ENCODE measurements at regions not wholly inside any gene's neighbourhood (a gene's known extent, or its start where the extent isn't known, plus 50 kb on each side); places are given as distances from the start of the nearest gene placed in this dataset.

GRCh38 chr6:139721954-139722353 is 347.5 kb upstream of the CITED2 start:
- H3K9me2 ChIP-seq (ENCODE audit: insufficient read depth): no peaks in the 10 kb centered on the region
- H3K4me1 ChIP-seq (replicated peaks; ENCODE audit: insufficient read depth): no peaks in the 10 kb centered on the region
- ChIA-PET CTCF (no interaction called here), POLR2A (ENCODE audit: unreplicated experiment) (no interaction called here)
- H3K79me2 ChIP-seq (ENCODE audit: low read depth): no peaks in the 10 kb centered on the region
- intact Hi-C loops (cut with micrococcal nuclease; ENCODE audit: unreplicated experiment): no loop called here
- no TSS peak for BruUV-seq (replicated peaks)
- H3K4me2 ChIP-seq: no peak overlapping the region
- H3K27me3 ChIP-seq (ENCODE audit: insufficient read depth, low read depth): no peaks in the 10 kb centered on the region
- no peak overlapping the region for H3K4me3 ChIP-seq
- DNase-seq: no peak
- H3K27ac ChIP-seq: no peak overlapping the region
- H4K20me1 ChIP-seq (ENCODE audit: insufficient read depth): no peaks in the 10 kb centered on the region
- H2AFZ ChIP-seq: no peak overlapping the region
- no peak for TF ChIP-seq EZH2 (IDR thresholded peaks at IDR 0.05; ENCODE audit: low read depth)
- no peaks in the 10 kb centered on the region for H3K36me3 ChIP-seq (ENCODE audit: low read depth)
- H3F3A ChIP-seq (ENCODE audit: insufficient read depth, low read depth): no peaks in the 10 kb centered on the region
- peaks cover 3% of the 10 kb centered on the region for H3K9me3 ChIP-seq (ENCODE audit: insufficient read depth, low read depth)

GRCh38 chr6:139713900-139714506 is 339.6 kb upstream of the CITED2 start:
- peaks cover 46% of the 10 kb centered on the region for H3K4me1 ChIP-seq (replicated peaks; ENCODE audit: insufficient read depth)
- peaks cover 5% of the 10 kb centered on the region; the same call in 1 of the 2 replicates for H3K9me3 ChIP-seq (ENCODE audit: insufficient read depth, low read depth)
- H3K9me2 ChIP-seq (ENCODE audit: insufficient read depth): no peaks in the 10 kb centered on the region
- H3K27me3 ChIP-seq (ENCODE audit: insufficient read depth, low read depth): no peaks in the 10 kb centered on the region
- ChIA-PET POLR2A (ENCODE audit: unreplicated experiment) (no interaction called here), CTCF (no interaction called here)
- no peak overlapping the region for H2AFZ ChIP-seq
- no peak for TF ChIP-seq EZH2 (IDR thresholded peaks at IDR 0.05; ENCODE audit: low read depth)
- no peak for TF ChIP-seq CTCF (conservative IDR thresholded peaks at IDR 0.05)
- peak overlapping the region; percentile 36 for H3K4me2 ChIP-seq
- peak; percentile 15 to 96 for DNase-seq
- no peaks in the 10 kb centered on the region for H4K20me1 ChIP-seq (ENCODE audit: insufficient read depth)
- intact Hi-C loops (cut with micrococcal nuclease; ENCODE audit: unreplicated experiment): loop anchor here (2.0 to 10.0 kb wide), 2 partner anchors 127 to 309 kb away; no protein-coding TSS in a partner anchor
- H3F3A ChIP-seq (ENCODE audit: insufficient read depth, low read depth): peaks cover 30% of the 10 kb centered on the region
- H3K4me3 ChIP-seq: no peak overlapping the region
- H3K36me3 ChIP-seq (ENCODE audit: low read depth): no peaks in the 10 kb centered on the region
- H3K79me2 ChIP-seq (ENCODE audit: low read depth): no peaks in the 10 kb centered on the region
- BruUV-seq (replicated peaks): no TSS peak
- peak overlapping the region; percentile 71 for H3K27ac ChIP-seq

GRCh38 chr6:139713424-139713823 is 339.0 kb upstream of the CITED2 start:
- BruUV-seq (replicated peaks): no TSS peak
- Histone ChIP-seq H4K20me1 (ENCODE audit: insufficient read depth) (no peaks in the 10 kb centered on the region), H2AFZ (no peak overlapping the region), H3K79me2 (ENCODE audit: low read depth) (no peaks in the 10 kb centered on the region), H3K9me3 (ENCODE audit: insufficient read depth, low read depth) (peaks cover 5% of the 10 kb centered on the region; the same call in 1 of the 2 replicates), H3K27ac (peak overlapping the region; percentile 71), H3K4me3 (no peak overlapping the region), H3K9me2 (ENCODE audit: insufficient read depth) (no peaks in the 10 kb centered on the region), H3F3A (ENCODE audit: insufficient read depth, low read depth) (peaks cover 36% of the 10 kb centered on the region), H3K4me1 (replicated peaks; ENCODE audit: insufficient read depth) (peaks cover 51% of the 10 kb centered on the region), H3K27me3 (ENCODE audit: insufficient read depth, low read depth) (no peaks in the 10 kb centered on the region), H3K4me2 (peak overlapping the region; percentile 36), H3K36me3 (ENCODE audit: low read depth) (no peaks in the 10 kb centered on the region)
- CTCF ChIA-PET: no interaction called here
- DNase-seq: peak in 1 of 2 experiments; percentile 41
- no peak for TF ChIP-seq CTCF (conservative IDR thresholded peaks at IDR 0.05)
- no peak for TF ChIP-seq EZH2 (IDR thresholded peaks at IDR 0.05; ENCODE audit: low read depth)
- intact Hi-C loops (cut with micrococcal nuclease; ENCODE audit: unreplicated experiment): loop anchor here (10.0 kb wide), 1 partner anchor 309 kb away; no protein-coding TSS in a partner anchor
- POLR2A ChIA-PET (ENCODE audit: unreplicated experiment): no interaction called here

All from PC-9 (cell line).